ENCODE measurements at regions not wholly inside any gene's neighbourhood (a gene's known extent, or its start where the extent isn't known, plus 50 kb on each side); places are given as distances from the start of the nearest gene placed in this dataset.
"Not testable (repeated sequence)": the region's sequence is repeated elsewhere in the genome, so short reads cannot be mapped to it uniquely, and the experiment has no call there.

DNA sequence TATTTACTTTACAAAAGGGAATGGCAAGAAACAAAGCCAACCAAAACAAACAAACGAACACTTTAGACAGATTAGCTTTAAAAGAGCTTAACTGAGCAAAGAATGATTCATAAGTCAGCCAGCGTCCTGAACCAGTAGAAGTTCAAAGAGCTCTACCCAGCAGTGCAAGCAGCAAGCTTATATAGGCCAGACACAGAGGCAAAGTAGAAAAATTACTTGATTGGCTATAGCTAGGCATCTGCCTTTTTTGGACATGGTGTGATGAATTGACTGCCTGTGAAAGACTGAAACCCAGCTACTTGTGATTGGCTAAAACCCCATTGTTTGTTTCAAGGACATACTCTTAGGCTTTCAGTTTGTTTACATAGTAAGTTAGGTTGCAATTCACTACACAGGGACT is 2120.0 kb upstream of the RAG2 start:
- peaks cover 7% of the 10 kb centered on the region for H3K9me3 Mint-ChIP-seq
- no peaks in the 10 kb centered on the region for H3K4me1 Mint-ChIP-seq (ENCODE audit: low read depth)
- no peak overlapping the region for H3K4me3 Mint-ChIP-seq
- H3K27ac Mint-ChIP-seq: no peak overlapping the region
- no peaks in the 10 kb centered on the region for H3K36me3 Mint-ChIP-seq (ENCODE audit: low read depth)
- H3K27me3 Mint-ChIP-seq: no peaks in the 10 kb centered on the region

DNA sequence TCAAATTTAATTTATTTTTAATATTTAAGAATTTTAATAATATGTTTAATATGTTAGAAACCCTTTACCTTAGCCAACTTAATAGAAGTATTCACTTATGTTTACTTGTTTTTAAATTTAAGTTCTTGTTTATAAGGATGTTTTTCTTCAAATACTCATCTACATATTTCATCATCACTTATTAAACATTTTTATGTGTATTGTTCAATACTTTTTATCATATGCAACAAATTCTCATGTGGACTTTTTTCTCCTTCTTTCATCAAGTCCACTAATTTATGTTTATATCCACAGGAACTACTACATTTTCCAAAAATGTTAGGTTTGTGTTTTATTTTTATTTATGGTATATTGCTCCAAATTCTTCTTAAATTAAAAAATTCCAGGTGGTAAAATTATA is 2113.1 kb upstream of the RAG2 start:
- Mint-ChIP-seq H3K9me3 (peaks cover 7% of the 10 kb centered on the region), H3K27ac (no peak overlapping the region), H3K36me3 (ENCODE audit: low read depth) (no peaks in the 10 kb centered on the region), H3K27me3 (no peaks in the 10 kb centered on the region), H3K4me1 (ENCODE audit: low read depth) (no peaks in the 10 kb centered on the region), H3K4me3 (no peak overlapping the region)

DNA sequence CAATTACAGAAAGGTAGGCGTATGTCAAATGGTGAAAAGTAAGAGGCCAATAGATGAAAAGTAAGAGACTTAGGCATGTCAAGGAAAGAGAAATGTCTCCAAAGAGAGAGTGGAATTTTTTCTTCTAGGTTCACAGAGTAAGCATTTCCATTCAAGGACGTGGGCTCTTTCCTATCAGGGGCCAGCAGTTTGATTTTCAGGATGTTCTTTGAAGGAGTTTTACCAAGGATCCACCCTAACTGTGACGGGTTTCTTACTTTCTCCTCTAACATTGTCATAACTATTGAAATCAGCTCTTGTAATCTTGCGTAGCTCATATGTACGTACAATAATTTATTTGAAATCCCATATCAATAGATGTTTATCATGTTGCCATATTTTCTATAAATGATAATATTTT is 2112.2 kb upstream of the RAG2 start:
- H3K9me3 Mint-ChIP-seq: peaks cover 8% of the 10 kb centered on the region
- no peak overlapping the region for H3K27ac Mint-ChIP-seq
- no peaks in the 10 kb centered on the region for H3K27me3 Mint-ChIP-seq
- H3K4me3 Mint-ChIP-seq: no peak overlapping the region
- no peaks in the 10 kb centered on the region for H3K4me1 Mint-ChIP-seq (ENCODE audit: low read depth)
- no peaks in the 10 kb centered on the region for H3K36me3 Mint-ChIP-seq (ENCODE audit: low read depth)

DNA sequence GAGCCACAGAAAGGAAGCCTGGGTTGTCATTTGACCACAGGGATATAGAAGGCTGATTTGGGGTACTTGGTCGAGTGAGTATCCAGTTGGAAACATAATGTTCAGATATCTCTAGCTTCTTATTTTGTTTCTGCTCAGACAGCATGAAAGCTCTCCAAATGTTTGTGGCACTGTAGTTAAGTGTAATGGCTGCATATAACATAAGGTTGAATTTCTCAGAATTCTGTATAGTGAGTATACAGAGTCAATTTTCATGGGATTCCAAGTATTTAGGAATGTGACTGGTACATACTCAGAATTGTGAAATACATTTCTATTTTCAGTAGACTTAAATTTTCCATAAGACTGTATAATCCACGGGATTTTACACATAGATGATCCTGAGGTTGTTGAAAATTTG is 2102.1 kb upstream of the RAG2 start:
- H3K9me3 Mint-ChIP-seq: peaks cover 15% of the 10 kb centered on the region
- no peak overlapping the region for H3K4me3 Mint-ChIP-seq
- H3K27ac Mint-ChIP-seq: no peak overlapping the region
- no peaks in the 10 kb centered on the region for H3K4me1 Mint-ChIP-seq (ENCODE audit: low read depth)
- no peaks in the 10 kb centered on the region for H3K27me3 Mint-ChIP-seq
- no peaks in the 10 kb centered on the region for H3K36me3 Mint-ChIP-seq (ENCODE audit: low read depth)

DNA sequence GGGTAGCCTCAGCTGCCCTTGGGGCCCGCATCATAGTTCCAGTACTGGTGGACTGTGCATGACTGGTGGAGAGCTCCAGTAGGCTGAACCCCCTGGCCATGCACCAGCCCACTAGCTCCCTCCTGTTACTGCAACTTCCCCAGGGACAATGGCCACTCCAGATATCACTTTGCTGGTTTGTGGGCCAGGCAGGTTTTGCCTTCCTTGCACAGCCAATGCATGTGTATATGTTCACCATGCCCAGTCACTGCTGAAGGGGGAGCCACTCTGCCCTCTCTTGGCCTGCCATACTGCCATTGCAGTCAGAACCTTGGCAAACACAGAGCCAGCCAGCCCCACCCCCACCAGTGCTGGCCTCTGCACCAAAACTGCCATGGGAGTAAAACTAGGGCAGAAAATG is 2095.3 kb upstream of the RAG2 start:
- H3K27ac Mint-ChIP-seq: no peak overlapping the region
- no peaks in the 10 kb centered on the region for H3K27me3 Mint-ChIP-seq
- no peaks in the 10 kb centered on the region for H3K36me3 Mint-ChIP-seq (ENCODE audit: low read depth)
- no peak overlapping the region for H3K4me3 Mint-ChIP-seq
- H3K9me3 Mint-ChIP-seq: peaks cover 14% of the 10 kb centered on the region
- no peaks in the 10 kb centered on the region for H3K4me1 Mint-ChIP-seq (ENCODE audit: low read depth)

DNA sequence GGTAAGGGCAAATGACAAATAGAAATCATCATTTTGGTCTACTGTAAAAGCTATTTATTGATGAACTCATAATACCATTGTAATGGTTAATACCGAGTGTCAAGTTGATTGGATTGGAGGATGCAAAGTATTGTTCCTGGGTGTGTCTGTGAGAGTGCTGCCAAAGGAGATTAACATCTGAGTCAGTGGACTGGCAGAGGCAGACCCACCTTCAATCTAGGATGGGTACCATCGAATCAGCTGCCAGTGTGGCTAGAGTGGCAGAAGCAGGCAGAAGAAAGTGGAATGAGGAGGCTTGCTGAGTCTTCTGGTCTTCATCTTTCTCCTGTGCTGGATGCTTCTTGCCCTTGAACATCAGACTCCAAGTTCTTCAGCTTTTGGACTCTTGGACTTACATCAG is 2092.2 kb upstream of the RAG2 start:
- H3K27ac Mint-ChIP-seq; H3K4me3 Mint-ChIP-seq; H3K4me1 Mint-ChIP-seq (ENCODE audit: low read depth); H3K27me3 Mint-ChIP-seq; H3K36me3 Mint-ChIP-seq (ENCODE audit: low read depth): not testable (repeated sequence)
- peaks cover 11% of the 10 kb centered on the region for H3K9me3 Mint-ChIP-seq

DNA sequence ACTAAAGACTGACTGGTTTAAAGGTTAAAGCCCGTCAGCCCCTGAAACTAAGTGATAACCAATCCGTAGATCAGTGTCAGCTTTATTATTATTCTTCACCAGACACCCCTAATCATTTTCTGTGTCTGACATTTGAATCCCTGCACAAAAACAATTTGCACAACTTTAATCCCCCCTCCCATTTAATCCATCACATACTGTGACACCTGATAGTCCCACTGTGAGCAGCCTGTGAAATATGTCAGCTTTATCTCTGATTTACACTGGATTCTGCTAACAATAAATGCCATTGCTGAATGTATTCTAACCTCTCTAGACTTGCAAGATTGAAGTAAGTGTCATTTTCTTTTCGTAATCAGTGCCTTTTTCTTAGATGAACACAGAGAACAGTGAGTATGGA is 2089.0 kb upstream of the RAG2 start:
- no peaks in the 10 kb centered on the region for H3K27me3 Mint-ChIP-seq
- H3K27ac Mint-ChIP-seq: no peak overlapping the region
- peaks cover 4% of the 10 kb centered on the region for H3K9me3 Mint-ChIP-seq
- H3K4me3 Mint-ChIP-seq: no peak overlapping the region
- no peaks in the 10 kb centered on the region for H3K36me3 Mint-ChIP-seq (ENCODE audit: low read depth)
- no peaks in the 10 kb centered on the region for H3K4me1 Mint-ChIP-seq (ENCODE audit: low read depth)

DNA sequence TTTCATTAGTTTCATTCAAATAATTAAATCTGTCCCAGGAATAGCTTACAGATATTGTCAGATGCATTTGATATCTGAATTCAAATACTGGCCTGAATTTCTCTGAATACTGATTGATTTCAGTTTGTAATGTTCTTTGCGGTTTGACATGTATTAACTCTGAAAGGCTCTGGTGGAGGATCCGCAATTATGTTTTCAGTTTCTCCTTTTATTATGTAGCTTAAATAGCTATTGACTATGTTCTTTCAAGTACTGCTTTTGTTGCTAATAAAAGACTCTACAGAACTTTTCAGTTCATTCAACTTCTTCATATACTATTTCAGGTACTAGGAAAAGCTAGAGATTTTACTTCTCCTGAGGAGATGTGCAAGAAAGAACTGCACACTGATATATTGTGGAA is 2085.4 kb upstream of the RAG2 start:
- no peaks in the 10 kb centered on the region for H3K27me3 Mint-ChIP-seq
- H3K9me3 Mint-ChIP-seq: peaks cover 8% of the 10 kb centered on the region
- H3K4me1 Mint-ChIP-seq (ENCODE audit: low read depth): no peaks in the 10 kb centered on the region
- H3K4me3 Mint-ChIP-seq: no peak overlapping the region
- no peak overlapping the region for H3K27ac Mint-ChIP-seq
- H3K36me3 Mint-ChIP-seq (ENCODE audit: low read depth): no peaks in the 10 kb centered on the region

DNA sequence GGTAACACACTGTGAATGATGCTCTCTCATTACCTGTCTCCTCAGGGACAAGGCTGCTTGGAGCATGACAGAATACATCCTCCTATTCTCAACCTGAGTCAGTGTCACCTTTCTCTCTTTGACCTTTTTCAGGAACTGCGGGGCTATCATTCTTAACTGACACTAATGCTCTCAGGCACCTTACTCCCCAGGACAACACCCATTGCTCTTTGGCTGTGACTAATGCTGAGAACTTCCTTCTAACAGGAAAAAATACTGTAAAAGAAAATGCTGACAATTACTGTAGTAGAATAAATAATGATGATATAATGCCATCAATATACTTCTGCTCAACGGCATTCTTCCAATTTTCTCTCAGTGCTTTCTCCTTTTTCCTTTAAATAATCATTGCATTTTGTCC is 2082.7 kb upstream of the RAG2 start:
- Mint-ChIP-seq H3K27me3 (no peaks in the 10 kb centered on the region), H3K4me3 (no peak overlapping the region), H3K27ac (no peak overlapping the region), H3K4me1 (ENCODE audit: low read depth) (no peaks in the 10 kb centered on the region), H3K9me3 (peaks cover 18% of the 10 kb centered on the region), H3K36me3 (ENCODE audit: low read depth) (no peaks in the 10 kb centered on the region)

DNA sequence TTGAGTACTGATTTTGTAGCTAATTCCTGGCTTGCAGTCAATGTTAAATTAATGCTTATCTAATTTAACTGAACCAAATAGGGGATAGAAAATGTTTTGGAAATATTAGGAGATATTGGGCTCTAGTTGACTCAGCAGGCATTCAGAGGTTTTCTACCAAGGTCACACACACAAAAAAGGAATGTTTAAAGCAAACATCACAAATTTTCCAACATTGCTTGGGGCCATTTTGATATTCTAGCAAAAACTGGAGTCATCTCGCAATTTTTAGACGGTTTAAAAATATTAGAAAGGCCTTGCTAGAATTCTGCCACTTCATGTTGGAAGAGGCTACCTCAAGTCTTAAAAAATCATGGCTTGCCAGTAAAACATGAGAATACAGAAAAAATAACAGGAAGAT is 2082.1 kb upstream of the RAG2 start:
- Mint-ChIP-seq H3K27me3 (no peaks in the 10 kb centered on the region), H3K36me3 (ENCODE audit: low read depth) (no peaks in the 10 kb centered on the region), H3K9me3 (peaks cover 21% of the 10 kb centered on the region), H3K4me1 (ENCODE audit: low read depth) (no peaks in the 10 kb centered on the region), H3K27ac (no peak overlapping the region), H3K4me3 (no peak overlapping the region)

DNA sequence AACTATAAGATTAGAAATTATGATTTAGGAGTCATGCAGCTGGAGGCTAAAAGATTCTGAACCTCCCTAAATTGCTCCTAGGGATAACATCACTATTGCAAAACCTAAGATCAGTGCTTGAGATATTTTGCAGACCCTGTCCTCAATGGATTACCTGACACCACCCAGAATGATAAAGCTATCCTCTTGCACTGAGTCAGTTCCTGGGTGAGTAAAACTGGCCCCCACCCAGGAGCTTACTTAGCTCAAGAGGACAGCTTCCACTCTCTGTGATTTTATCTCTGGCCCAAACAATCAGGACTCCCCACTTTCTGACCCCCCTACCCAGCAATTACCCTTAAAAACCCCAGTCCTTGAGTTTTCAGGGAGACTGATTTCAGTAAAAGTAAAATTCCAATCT is 2074.4 kb upstream of the RAG2 start:
- Mint-ChIP-seq H3K4me1 (ENCODE audit: low read depth) (no peaks in the 10 kb centered on the region), H3K27ac (no peak overlapping the region), H3K27me3 (no peaks in the 10 kb centered on the region), H3K36me3 (ENCODE audit: low read depth) (no peaks in the 10 kb centered on the region), H3K9me3 (peaks cover 13% of the 10 kb centered on the region), H3K4me3 (no peak overlapping the region)

DNA sequence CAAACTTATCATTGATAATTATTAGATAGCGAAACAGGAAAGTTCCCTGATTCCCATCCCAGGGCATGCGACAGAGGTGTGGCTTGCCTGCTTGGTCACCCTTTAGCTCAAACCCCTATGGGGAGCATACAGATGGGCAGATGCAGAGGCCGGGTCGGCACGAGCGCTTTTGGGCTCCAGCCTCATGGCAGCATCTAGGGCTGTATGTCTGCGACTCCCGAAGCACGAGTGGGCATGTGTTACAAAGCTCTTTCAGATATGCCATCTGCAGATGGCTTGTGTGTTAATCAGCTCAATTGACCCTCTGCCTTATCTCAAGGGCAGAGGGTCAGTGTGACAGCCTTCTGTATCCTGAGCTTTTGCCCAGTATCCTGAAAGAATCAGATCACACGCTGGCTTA is 2069.3 kb upstream of the RAG2 start:
- no peaks in the 10 kb centered on the region for H3K9me3 Mint-ChIP-seq
- no peak overlapping the region for H3K27ac Mint-ChIP-seq
- no peak overlapping the region for H3K4me3 Mint-ChIP-seq
- H3K36me3 Mint-ChIP-seq (ENCODE audit: low read depth): no peaks in the 10 kb centered on the region
- H3K27me3 Mint-ChIP-seq: no peaks in the 10 kb centered on the region
- no peaks in the 10 kb centered on the region for H3K4me1 Mint-ChIP-seq (ENCODE audit: low read depth)

DNA sequence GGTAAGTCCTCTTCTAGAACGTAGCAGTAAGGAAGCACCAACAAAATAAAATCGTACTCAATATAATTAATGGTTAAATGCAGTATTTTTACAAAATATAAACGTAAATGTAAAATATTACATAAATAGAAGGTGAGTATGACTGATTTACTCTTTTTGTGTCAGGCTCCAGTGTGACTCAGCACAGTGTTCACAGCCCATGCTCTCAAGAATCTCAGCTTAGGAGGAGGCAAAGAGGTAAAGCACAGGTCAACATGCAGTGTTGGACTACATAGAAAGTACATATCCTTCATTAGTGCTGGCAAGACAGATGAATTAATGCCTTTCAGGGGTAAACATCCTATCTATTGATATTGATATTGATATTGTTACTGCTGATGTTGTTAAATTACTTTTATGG is 2050.6 kb upstream of the RAG2 start:
- H3K27ac Mint-ChIP-seq: no peak overlapping the region
- no peaks in the 10 kb centered on the region for H3K4me1 Mint-ChIP-seq (ENCODE audit: low read depth)
- no peaks in the 10 kb centered on the region for H3K36me3 Mint-ChIP-seq (ENCODE audit: low read depth)
- H3K9me3 Mint-ChIP-seq: peaks cover 8% of the 10 kb centered on the region
- no peaks in the 10 kb centered on the region for H3K27me3 Mint-ChIP-seq
- no peak overlapping the region for H3K4me3 Mint-ChIP-seq

DNA sequence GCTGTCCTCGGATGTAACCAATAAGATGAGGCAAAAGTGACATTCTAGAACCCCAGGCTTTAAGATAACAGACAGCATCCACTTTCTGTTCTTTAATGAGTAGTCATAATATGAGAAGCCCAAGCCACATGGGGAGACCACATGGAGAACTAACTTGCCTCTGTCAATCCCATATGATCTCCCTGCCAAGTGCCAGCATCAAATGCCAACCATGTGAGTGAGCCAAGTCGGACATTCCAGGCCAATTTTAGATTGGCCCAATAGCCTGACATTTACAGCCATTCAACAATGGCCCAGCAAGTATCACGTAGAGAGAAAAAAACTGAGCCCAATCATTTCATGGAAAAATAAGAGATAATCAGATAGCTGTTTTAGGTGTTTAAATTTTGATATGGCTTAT is 2048.3 kb upstream of the RAG2 start:
- Mint-ChIP-seq H3K9me3 (peaks cover 8% of the 10 kb centered on the region), H3K27me3 (no peaks in the 10 kb centered on the region), H3K4me1 (ENCODE audit: low read depth) (no peaks in the 10 kb centered on the region), H3K4me3 (no peak overlapping the region), H3K36me3 (ENCODE audit: low read depth) (no peaks in the 10 kb centered on the region), H3K27ac (no peak overlapping the region)

DNA sequence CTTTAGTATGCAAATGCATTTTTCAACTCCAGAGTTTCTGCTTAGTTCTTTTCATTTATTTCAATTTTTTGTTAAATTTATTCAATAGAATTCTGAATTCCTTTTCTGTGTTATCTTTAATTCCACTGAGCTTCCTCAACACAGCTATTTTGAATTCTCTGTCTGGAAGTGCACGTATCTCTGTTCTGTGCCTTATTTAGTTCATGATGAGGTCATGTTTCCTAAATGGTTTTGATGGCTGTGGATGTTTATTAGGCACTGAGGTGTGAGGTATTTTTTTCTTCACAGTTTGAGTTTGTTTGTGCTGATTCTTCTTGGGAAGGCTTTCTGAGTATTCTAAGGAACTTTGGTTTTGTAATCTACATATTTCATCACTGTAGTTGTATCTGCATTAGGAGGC is 2042.8 kb upstream of the RAG2 start:
- H3K9me3 Mint-ChIP-seq: peaks cover 20% of the 10 kb centered on the region
- H3K27ac Mint-ChIP-seq: no peak overlapping the region
- H3K4me1 Mint-ChIP-seq (ENCODE audit: low read depth): no peaks in the 10 kb centered on the region
- no peak overlapping the region for H3K4me3 Mint-ChIP-seq
- H3K27me3 Mint-ChIP-seq: no peaks in the 10 kb centered on the region
- no peaks in the 10 kb centered on the region for H3K36me3 Mint-ChIP-seq (ENCODE audit: low read depth)

DNA sequence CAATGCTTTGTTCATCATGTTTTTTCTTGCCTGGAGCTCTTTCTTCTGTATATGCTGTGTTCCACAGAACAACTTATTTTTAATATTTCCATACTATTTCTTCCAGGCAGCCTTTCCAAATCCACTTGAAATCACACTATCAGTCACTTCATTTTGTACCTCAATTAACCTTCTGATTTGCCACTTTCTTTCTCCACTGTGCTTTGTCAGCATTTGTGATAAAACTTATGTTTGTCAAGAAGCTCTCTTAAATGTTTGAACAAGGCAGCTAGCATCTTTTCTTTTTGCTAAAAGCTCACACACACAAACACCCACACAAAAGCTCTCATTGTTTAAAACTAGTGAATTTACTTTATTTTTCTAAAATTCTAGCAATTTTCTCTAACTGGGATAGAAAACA is 2014.7 kb upstream of the RAG2 start:
- Mint-ChIP-seq H3K4me3 (no peak overlapping the region), H3K36me3 (ENCODE audit: low read depth) (no peaks in the 10 kb centered on the region), H3K27me3 (no peaks in the 10 kb centered on the region), H3K4me1 (ENCODE audit: low read depth) (no peaks in the 10 kb centered on the region), H3K9me3 (peaks cover 18% of the 10 kb centered on the region), H3K27ac (no peak overlapping the region)

DNA sequence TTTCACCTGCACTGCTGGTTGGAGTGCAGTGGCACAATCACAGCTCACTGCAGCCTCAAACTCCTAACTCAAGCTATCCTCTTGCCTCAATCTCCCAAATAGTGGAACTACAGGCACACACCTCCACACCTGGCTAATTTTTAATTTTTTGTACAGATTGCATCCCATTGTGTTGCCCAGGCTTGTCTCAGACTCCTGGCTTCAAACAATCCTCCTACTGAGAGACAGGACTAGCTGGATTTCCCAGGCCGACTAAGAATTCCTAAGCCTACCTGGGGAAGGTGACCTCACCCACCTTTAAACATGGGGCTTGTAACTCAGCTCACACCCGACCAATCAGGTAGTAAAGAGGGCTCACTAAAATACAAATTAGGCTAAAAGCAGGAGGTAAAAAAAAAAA is 2003.3 kb upstream of the RAG2 start:
- H3K27ac Mint-ChIP-seq; H3K4me3 Mint-ChIP-seq; H3K4me1 Mint-ChIP-seq (ENCODE audit: low read depth); H3K27me3 Mint-ChIP-seq; H3K36me3 Mint-ChIP-seq (ENCODE audit: low read depth): not testable (repeated sequence)
- peaks cover 19% of the 10 kb centered on the region for H3K9me3 Mint-ChIP-seq
